NCI-H2029 treated with DMSO at 0.1 percent for 48 hours (cell line): ENCODE measurements at regions not wholly inside any gene's neighbourhood (a gene's known extent, or its start where the extent isn't known, plus 50 kb on each side); places are given as distances from the start of the nearest gene placed in this dataset.
A peak's percentile ranks its signal among the peaks of the same experiment; 100 is the strongest.
"Not testable (repeated sequence)": the region's sequence is repeated elsewhere in the genome, so short reads cannot be mapped to it uniquely, and the experiment has no call there.

ENCODE experiments used
- DNase-seq: peaks from one replicate; lab custom pipeline; 2025; lab: John Stamatoyannopoulos, UW

- DNase-seq = no peak
Observed at GRCh38 chr3:72080800-72081199, 295.9 kb upstream of the PROK2 start.

GRCh38 chr3:72080095-72080494, 295.1 kb upstream of the PROK2 start:
- DNase-seq = no peak

- DNase-seq = no peak
Observed at GRCh38 chr3:72079369-72079872, 294.5 kb upstream of the PROK2 start.

- no peak for DNase-seq
Observed at GRCh38 chr3:72078676-72079368, 293.9 kb upstream of the PROK2 start.

GRCh38 chr3:72077473-72078259, 292.7 kb upstream of the PROK2 start:
- no peak for DNase-seq

GRCh38 chr3:72075848-72076247, 290.9 kb upstream of the PROK2 start:
- not testable (repeated sequence) for DNase-seq

- DNase-seq = no peak
Observed at GRCh38 chr3:72071624-72072023, 286.7 kb upstream of the PROK2 start.

GRCh38 chr3:72070005-72070404, 285.1 kb upstream of the PROK2 start:
- no peak for DNase-seq

GRCh38 chr3:72069543-72069942, 284.6 kb upstream of the PROK2 start:
- DNase-seq = no peak

- DNase-seq = no peak
Observed at GRCh38 chr3:72068621-72069020, 283.7 kb upstream of the PROK2 start.

- no peak for DNase-seq
Observed at GRCh38 chr3:72067721-72068120, 282.8 kb upstream of the PROK2 start.

GRCh38 chr3:72065872-72066641, 281.1 kb upstream of the PROK2 start:
- no peak for DNase-seq

- DNase-seq = no peak
Observed at GRCh38 chr3:72065236-72065635, 280.3 kb upstream of the PROK2 start.

GRCh38 chr3:72064727-72065126, 279.8 kb upstream of the PROK2 start:
- DNase-seq = not testable (repeated sequence)

GRCh38 chr3:72062017-72062416, 277.1 kb upstream of the PROK2 start:
- DNase-seq = no peak

GRCh38 chr3:72060447-72061034, 275.6 kb upstream of the PROK2 start:
- no peak for DNase-seq

GRCh38 chr3:72058493-72059081, 273.6 kb upstream of the PROK2 start:
- peak; percentile 55 for DNase-seq

- DNase-seq = no peak
Observed at GRCh38 chr3:72055436-72055835, 270.5 kb upstream of the PROK2 start.

- DNase-seq = no peak
Observed at GRCh38 chr3:72054976-72055375, 270.0 kb upstream of the PROK2 start.

- no peak for DNase-seq
Observed at GRCh38 chr3:72052841-72053409, 268.0 kb upstream of the PROK2 start.

GRCh38 chr3:72050771-72051170, 265.8 kb upstream of the PROK2 start:
- no peak for DNase-seq
